ENCODE measurements at regions not wholly inside any gene's neighbourhood (a gene's known extent, or its start where the extent isn't known, plus 50 kb on each side); places are given as distances from the start of the nearest gene placed in this dataset.

DNA sequence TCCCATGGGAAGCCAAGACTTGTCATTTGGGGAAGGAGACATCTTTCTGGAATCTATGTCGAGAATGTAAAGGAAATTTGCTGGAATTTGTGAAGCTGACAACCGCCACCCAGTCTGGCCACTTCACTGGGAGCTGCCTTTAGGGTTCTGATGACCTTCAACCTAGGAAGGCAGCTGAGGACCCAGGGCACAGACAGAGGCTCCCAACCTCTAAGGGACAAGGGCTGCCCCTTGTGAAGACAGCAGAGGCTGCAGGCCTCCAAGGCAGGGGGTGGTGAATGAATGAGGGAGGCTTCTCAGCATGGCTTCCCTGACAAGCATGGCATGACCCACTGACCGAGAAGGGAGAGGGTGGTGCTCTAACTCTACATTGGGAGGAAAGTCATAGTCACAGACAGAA lies 128.9 kb upstream of the ASB18 start:
- TF ChIP-seq, protein P1, sequence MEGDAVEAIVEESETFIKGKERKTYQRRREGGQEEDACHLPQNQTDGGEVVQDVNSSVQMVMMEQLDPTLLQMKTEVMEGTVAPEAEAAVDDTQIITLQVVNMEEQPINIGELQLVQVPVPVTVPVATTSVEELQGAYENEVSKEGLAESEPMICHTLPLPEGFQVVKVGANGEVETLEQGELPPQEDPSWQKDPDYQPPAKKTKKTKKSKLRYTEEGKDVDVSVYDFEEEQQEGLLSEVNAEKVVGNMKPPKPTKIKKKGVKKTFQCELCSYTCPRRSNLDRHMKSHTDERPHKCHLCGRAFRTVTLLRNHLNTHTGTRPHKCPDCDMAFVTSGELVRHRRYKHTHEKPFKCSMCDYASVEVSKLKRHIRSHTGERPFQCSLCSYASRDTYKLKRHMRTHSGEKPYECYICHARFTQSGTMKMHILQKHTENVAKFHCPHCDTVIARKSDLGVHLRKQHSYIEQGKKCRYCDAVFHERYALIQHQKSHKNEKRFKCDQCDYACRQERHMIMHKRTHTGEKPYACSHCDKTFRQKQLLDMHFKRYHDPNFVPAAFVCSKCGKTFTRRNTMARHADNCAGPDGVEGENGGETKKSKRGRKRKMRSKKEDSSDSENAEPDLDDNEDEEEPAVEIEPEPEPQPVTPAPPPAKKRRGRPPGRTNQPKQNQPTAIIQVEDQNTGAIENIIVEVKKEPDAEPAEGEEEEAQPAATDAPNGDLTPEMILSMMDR (IDR thresholded peaks at IDR 0.05; ENCODE audit: poor library complexity, severe bottlenecking), result no peak
- TF ChIP-seq EP300 (conservative IDR thresholded peaks at IDR 0.05; ENCODE audit: poor library complexity, severe bottlenecking), result no peak
- no peak for TF ChIP-seq MXI1 (conservative IDR thresholded peaks at IDR 0.05; ENCODE audit: poor library complexity, severe bottlenecking)
- TF ChIP-seq, protein P2, sequence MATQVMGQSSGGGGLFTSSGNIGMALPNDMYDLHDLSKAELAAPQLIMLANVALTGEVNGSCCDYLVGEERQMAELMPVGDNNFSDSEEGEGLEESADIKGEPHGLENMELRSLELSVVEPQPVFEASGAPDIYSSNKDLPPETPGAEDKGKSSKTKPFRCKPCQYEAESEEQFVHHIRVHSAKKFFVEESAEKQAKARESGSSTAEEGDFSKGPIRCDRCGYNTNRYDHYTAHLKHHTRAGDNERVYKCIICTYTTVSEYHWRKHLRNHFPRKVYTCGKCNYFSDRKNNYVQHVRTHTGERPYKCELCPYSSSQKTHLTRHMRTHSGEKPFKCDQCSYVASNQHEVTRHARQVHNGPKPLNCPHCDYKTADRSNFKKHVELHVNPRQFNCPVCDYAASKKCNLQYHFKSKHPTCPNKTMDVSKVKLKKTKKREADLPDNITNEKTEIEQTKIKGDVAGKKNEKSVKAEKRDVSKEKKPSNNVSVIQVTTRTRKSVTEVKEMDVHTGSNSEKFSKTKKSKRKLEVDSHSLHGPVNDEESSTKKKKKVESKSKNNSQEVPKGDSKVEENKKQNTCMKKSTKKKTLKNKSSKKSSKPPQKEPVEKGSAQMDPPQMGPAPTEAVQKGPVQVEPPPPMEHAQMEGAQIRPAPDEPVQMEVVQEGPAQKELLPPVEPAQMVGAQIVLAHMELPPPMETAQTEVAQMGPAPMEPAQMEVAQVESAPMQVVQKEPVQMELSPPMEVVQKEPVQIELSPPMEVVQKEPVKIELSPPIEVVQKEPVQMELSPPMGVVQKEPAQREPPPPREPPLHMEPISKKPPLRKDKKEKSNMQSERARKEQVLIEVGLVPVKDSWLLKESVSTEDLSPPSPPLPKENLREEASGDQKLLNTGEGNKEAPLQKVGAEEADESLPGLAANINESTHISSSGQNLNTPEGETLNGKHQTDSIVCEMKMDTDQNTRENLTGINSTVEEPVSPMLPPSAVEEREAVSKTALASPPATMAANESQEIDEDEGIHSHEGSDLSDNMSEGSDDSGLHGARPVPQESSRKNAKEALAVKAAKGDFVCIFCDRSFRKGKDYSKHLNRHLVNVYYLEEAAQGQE (IDR thresholded peaks at IDR 0.05; ENCODE audit: borderline replicate concordance), result no peak
- TF ChIP-seq TAF1 (IDR thresholded peaks at IDR 0.05; ENCODE audit: low read depth), result no peak
- no peak for TF ChIP-seq RAD21 (conservative IDR thresholded peaks at IDR 0.05)
- no peak for TF ChIP-seq EZH2 (IDR thresholded peaks at IDR 0.05; ENCODE audit: borderline replicate concordance, insufficient read depth, low read length, poor library complexity, severe bottlenecking)

All from neural cell (in vitro differentiated cells).